ENCODE measurements at regions not wholly inside any gene's neighbourhood (a gene's known extent, or its start where the extent isn't known, plus 50 kb on each side); places are given as distances from the start of the nearest gene placed in this dataset.

DNA sequence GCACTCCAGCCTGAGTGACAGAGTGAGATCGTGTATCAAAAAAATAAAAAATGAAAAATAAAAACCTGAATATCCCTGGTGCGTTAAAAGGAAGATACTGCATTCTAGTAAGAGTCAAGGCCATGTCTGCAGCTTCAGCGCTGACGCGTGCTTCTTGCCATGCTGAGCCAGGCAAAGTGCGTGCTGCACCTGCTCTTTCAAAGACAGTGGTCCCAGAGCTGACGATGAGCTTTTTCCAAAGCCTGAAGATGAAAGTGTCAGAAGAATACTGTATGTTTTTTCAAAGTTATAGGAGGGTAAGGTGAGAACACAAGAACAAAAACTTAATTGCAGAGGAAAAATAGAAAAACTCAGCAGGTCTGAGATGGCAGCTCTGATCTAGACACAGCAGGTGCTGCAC, 115.1 kb downstream of the RNASET2 start:
- no peak for DNase-seq

DNA sequence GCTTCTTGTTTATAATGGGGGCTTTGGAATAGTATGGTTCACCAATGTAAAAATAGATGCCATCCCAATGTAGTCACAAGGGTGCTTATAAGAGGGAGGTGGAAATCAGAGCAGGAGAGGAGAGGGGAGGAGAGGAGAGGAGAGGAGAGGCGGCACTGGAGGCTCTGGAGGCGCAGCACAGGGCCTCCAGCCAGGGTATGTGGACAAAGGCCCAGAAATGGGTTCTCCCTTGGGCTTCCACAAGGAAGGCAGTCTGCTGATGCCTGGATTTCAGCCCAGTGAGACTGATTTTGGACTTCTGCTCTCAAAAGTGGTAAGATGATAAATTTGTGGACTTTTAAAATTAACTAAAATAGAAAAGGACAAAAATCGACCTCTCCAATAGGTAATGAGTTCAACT, 116.8 kb downstream of the RNASET2 start:
- no peak for DNase-seq

DNA sequence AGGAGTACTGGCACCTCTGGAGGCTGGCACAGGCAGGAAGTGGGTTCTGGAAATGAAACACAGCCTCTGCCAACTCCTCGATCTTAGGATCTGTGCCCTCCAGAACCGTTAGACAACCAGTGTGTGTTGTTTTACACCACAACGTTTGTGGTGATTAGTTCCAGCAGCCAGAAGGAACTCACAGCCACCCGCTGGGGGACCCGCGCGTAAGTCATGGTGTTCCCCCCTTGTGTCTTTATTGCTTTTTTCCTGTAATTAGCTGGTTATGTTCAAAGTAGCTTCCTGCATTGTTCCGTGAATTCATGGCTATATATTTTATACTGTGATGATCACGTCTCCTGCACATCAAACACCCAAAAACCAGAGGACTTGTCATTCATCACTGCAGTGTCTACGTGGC, 117.4 kb downstream of the RNASET2 start:
- DNase-seq = no peak

DNA sequence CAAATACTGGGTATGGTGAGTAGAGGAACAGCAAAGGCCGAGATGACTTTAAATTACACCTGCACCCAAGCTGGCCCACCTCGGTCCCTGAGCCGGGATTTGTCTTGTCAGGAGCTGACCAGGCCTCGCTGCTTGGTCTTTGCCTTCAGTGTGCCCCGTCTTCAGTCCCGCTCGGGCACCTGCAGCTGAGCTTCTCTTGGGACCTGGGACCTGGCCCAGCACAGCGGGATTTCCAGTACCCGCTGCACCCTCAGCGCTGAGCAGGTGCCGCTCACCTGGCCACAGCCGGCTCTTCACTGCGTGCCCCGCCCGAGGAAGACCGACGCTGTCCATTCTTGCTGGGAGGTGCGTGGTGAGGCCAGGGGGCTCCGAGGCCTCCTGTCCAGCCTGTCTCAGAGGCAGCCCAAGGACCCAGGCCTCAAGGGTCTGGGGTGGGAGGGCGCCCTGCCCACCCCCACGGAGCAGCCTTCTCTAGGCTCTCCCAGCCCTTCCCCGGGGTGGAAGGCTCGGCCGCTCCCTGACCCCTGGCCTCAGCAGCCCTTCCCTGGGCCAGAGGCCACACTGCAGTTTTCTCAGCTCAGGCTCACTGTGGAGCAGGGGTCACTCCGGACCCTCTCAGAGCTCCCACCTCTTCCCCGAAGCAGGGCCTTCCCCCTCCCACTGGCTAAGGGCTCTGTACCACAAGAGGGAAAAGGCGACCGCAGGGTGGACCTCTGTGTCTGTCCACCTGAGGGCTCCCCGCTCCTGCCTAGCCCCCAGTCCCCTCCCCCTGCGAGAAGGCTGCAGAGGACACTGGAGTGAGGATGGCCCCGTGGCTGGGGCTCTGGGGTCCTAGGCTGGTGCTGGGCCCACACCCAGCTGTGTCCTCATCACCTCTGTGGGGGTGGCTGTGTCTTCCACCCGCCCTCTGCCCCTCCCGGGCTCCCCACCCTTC, 119.3 kb downstream of the RNASET2 start:
- no peak for DNase-seq

DNA sequence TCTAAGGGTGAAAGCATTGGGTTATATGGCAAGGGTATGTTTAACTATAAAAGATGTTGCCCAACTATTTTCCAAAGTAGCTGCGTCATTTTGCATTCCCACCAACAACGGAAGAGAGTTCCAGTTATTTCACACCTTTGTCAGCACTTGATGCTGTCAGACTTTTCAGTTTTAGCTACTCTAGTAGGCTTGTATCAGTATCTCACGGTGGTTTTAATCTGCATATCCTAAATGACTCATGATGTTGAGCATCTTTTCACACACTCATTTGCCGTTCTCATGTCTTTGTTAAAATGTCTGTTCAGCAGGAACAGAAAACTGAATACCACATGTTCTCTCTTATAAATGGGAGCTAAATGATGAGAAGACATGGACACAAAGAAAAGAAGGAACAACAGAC, 122.3 kb downstream of the RNASET2 start:
- no peak for DNase-seq

DNA sequence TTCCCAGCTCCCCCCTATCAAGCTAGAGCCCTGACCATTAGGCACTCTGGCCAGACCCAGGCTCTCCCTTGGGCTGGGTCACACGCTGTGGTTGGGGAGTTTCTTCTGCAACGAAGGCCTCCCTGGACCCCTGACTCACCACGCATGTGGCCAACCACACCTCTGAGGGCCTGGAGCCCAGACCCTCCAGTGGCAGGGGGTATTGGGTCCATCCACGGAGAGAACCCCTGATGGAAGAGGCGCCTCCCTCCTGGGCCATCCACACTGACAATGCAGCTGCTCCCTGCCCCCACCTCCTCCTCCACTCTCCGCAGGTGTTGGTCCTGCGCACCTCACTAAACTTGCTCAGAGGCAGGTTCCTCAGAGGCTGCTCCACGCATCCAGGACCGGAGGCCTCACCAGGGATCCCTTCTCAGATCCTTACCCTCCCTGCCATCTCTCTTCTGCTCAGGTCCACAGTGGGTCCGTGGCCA, 125.4 kb downstream of the RNASET2 start:
- no peak for DNase-seq

DNA sequence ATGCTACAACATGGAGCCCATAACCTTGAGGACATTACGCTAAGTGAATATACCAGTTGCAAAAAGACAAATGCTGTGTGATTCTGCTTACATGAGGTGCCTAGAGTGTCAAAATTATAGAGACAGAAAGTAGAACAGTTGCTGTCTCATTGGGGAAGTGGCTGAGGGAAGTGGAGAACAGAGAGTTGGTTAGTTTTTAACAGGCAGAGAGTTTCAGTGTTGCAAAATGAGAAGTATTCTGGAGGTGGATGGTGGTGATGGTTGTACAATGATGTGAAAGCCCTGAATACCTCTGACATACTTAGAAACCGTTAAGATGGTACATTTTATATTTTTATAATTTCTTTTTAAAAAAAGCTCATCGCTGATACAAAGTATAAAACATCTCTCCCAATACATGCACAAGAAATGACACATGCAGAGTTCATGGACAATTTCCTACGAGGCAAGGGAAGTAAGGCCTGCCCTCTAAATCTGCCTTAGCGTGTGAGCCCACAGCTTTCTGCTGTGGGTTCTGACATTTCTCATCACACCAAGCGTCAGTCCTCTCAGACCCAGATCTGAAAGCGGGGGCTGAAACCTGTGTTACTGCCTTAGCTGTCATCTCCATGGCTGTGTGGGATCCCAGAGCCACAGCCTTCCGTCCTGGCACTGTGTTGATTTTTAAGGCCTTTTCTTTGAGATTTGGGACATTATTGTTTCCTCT, 126.0 kb downstream of the RNASET2 start:
- no peak for DNase-seq

DNA sequence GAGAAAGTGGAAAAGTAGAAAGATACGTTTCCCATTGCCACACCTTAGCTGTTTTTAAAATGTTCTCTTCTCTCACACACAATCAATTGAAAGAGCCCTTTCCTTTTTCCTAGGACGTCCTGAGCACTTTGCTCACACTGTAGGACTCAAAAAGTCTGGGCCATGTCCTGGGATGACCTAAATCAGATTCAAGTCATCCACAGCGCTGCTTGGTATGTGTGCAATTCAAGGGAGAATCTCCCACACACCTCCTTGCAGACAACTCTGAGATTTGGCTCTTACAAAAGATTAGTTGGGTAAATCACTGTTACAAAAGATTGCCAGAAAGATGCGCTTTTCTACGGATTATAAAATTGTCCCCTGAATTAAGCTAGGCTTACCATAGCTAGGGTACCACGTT, 130.1 kb downstream of the RNASET2 start:
- DNase-seq = no peak

DNA sequence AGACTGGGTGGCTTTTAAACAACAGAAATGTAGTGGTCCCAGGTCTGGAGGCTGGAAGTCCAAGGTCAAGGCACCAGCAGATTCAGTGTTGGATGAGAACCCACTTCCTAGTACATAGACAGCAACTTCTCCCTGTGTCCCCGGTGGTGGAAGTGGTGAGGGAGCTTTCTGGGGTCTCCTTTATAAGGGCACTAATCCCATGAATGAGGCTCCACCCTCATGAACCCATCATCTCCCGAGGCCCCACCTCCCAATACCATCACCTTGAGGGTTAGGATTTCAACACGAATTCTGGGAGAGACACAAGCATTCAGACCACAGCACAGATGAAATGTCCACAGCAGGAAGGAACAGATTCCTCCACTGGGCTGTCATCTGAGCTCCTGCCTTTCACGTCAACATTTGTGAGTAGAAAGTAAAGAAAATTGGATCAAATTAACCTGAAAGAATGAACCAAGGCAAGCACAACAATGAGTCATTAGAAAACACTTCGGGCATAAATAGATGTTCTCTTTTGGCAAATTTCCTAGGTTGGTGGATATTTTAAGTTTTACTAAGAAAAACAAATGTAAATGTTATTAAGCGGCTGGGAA, 130.7 kb downstream of the RNASET2 start:
- DNase-seq = no peak

DNA sequence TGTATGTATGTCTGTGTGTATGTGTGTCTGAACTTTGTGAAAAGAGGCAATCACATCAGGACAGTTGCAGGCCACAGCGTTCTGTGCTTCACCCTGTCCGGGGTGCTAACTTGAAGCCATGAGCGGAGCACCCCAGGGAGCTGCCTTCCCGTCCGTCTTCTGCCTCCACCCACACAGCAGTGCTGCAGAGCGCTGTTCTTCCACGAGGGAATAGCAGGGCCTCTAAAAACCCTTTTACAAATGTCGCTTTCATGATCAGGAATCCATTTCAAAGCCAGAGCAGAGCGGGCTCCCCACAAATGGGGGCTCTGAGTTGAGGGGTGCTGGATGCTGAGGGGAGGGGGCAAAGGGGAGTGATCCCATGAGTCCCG, 131.5 kb downstream of the RNASET2 start:
- DNase-seq = no peak

DNA sequence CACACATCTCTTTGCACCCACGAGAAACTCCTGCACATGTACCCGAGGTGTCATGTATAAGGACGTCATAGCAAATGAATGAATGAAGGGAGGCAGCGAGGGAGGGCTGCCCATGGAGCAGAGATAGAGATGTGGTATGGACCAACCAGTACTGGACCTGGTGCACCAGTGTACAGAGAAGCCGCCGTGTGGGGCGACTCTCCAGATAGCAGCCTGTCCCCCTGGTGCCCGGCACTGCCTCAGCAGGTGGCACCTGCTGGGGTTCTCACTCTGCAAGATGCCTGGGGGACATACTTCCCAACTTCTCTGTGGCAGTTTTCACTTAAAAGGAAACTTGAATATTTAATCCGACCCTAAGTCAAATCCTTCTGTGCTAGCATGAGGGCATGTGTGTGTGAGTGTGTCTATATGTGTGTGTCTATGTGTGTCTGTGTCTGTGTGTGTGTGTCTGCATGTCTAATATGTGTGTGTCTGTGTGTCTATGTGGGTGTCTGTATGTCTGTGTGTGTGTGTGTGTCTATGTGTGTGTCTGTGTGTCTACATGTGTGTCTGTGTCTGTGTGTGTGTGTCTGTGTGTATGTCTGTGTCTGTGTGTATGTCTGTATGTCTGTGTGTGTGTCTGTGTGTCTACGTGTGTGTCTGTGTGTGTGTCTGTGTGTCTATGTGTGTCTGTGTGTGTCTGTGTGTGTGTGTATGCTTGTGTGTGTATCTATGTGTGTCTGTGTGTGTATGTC, 132.0 kb downstream of the RNASET2 start:
- no peak for DNase-seq

DNA sequence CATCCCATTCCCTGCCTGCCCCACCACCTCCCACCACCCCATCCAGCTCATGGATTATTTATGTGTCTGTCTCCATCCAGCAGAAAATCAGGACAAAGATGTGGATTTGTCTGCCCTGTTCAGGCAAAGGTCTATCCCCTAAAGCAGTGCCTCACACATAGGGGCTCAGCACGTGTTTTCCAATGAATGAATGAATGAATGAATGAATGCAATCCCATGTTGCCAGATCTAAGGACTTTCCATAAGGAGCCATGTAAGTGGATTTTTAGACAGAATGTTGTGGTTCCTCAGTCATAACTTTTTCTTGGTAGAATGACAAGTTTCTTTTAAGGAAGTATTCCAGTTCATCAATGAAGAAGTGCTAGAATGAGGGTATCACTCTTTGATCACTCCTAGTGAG, 133.7 kb downstream of the RNASET2 start:
- no peak for DNase-seq

DNA sequence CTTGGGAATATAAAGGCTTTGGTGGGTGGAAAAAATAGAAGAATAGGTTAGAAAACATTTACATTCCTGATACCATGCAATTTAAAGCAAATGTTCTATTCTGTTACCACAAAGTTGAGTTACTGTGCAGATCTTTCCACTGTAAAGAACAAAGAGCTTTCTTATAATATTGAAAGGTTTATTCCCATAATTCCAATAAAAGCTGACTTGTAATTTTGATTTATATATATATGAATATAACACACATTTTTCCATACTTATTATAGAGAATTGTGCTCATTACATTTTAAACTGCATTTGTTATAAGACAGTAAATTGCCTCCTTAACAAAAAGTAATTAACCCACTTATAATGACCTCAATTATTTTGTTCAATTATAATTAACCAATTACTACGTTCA, 135.9 kb downstream of the RNASET2 start:
- DNase-seq = no peak

DNA sequence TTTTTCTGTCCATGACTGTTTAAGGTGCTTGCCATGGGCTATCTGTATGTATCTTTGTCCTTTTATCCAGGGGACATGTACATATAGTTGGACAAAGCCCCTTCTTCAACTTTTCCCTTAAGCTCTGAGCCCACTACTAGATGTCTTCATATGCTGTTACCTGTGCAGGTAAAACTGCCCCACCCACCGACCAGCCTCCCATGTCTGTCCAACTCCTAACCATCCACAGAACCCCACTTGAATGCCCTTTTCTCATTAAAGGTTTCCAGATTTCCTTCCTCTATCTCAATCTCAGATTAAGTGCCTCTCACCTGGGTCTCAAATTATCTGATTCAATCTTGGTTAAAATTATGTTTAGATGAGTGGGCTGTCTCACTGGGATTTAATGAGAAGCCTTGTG, 136.3 kb downstream of the RNASET2 start:
- no peak for DNase-seq

DNA sequence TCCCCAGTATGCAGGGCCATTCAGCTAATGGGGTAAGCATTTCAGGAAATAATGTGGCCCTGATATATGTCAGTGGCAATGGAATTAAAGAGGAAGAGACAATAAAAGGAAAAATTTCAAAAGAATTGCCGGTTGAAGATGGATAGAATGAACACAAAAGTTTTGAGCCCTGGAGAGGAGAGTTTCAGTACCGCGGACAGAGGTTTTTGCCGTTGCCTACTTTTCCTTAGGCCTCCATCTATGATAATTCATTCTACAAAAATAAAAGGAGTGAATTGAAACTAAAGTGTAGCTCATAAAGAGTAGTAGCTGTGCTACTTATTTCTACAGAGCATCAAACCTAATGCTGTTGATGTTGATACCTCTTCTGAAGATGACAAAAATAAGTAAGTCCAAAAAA, 140.7 kb downstream of the RNASET2 start:
- DNase-seq = no peak

DNA sequence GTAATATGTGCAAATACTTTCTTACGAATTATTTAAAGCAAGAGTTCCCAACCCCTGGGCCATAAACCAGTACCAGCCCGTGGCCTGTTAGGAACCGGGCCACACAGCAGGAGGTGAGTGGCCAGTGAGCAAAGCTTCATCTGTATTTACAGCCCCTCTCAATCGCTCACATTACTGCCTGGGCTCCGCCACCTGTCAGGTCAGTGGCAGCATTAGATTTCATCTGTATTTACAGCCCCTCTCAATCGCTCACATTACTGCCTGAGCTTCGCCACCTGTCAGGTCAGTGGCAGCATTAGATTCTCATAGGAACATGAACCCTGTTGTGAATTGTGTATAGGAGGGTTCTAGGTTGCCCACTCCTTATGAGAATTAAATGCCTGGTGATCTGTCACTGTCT, 142.0 kb downstream of the RNASET2 start:
- no peak for DNase-seq

DNA sequence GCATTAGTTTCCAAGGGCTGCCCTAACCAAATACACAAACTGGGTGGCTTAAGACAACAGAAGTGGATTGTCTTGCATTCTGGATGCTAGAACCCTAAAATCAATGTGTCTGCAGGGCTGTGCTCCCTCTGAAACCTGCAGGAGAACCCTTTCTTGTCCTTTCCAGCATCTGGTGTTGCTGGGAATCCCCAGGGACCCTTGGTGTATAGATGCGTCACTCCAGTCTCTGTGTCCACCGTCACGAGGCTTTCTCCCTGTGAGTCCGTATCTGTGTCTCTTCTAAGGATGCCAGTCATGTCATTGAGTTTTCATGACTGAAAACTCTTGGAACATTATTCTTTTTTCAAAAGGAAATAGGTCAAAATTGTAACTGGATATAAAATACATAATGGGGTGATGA, 142.9 kb downstream of the RNASET2 start:
- DNase-seq = no peak

DNA sequence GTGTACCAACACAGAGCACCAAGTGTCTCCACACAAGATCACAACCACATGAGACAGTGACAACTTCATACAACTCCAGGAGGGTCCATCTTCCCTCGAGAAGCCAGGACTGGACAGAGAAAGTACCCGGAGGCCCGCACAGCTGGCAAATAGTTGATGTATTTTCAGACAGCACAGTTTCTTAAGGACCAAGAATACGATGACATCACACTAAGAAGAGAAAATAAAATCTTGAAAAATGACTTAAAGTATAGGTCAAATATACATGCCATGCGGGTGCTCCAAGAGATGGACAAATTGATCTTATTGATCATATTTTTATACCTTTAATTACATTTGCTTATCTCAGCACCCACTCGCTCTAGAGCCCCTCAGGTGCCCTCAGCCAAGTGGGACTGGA, 145.5 kb downstream of the RNASET2 start:
- no peak for DNase-seq

DNA sequence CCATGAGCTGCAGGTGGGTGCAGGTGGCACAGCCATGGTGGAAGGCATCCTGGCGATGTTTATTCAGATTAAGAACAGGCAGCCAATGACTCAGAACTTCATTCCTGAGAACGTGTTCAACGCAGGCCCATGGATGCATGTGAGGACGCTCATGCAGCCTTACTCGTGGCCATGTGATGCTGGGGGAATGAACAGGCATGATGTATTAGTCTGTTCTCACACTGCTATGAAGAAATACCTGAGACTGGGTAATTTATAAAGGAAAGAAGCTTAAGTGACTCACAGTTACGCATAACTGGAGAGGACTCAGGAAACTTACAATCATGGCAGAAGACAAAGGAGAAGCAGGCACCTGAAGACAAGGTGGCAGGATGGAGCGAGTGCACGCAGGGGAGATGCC, 146.6 kb downstream of the RNASET2 start:
- no peak for DNase-seq

DNA sequence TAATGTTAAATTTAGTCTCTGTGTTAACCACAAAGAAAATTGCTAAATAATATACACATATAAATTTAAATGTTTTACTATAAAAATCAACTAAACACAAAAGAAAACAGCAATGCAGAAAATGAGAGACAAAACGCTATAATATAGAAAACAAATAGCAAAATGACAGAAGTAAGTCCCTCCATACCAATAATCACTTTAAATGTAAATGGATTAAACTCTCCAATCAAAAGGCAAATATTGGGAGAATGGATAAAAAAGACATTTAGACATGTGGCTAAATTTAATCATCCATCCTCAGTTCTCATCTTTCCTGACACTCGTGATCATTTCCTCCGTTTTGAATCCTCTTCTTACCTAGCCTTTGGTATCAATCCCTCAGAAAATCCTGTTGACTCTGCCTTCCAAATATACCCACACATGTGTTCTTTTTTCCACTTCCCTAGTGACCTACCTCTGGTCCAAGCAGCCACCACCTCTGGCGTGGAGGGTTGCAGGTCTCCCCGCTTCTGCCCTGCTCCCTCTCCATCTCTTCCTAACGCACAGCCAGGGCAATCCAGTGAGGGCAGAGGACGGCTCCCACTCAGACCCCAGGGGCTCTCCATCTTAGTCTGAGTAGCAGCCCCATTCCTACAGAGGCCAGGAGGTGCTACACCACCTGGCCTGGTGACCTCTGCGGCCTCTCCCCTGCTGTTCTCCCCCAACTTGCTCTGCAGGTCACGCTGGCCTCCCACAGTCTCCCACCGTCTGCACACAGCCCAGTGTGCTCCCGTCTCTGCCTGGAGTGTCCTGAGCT, 149.2 kb downstream of the RNASET2 start:
- DNase-seq = no peak

DNA sequence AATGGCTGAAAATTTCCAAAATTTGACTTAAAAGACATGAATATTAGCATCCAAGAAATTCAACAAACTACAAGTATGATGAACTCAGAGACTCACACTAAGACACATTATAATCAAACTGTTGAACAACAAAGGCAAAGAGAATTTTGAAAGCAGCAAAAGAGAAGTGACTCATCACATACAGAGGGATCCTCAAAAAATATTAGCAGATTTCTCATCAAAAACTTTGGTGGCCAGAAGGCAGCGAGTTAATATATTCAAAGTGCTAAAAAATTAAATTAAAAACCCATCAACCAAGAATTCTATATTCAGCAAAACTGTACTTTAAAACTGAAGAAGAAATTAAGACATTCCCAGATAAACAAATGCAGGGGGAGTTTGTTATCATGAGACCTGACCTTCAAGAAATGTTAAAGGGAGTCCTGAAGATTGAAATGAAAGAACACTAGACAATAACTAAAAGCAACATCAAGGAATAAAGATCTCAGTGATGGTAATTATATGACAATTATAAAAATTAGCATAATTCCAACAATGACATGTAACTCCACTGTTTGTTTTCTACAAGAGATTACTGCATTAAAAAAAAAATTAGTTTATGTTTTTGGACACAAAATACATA, 150.0 kb downstream of the RNASET2 start:
- DNase-seq = no peak

DNA sequence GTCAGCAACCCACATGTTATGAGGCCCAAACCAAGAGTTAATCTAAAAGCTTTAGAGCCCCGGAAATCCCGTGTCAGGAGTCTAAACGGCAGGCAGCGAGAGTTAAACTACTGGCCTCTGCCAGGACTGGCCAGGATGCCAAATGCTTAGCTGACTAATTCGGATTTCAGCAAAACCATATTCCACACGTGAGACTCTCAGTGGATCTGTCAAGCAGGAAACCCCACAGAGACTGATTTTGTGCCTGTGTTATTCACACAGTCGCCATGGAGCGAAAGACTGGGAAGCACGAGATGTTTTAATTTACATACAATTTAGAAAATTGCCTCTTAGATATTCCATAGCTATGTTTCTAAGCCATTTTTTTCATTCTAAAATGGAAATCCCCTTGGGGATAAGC, 152.9 kb downstream of the RNASET2 start:
- DNase-seq = no peak
